GM12873 (cell line): ENCODE measurements at regions not wholly inside any gene's neighbourhood (a gene's known extent, or its start where the extent isn't known, plus 50 kb on each side); places are given as distances from the start of the nearest gene placed in this dataset.

Experiments used
- CTCF ChIP-seq: IDR thresholded peaks from 2 replicates; pipeline ENCODE4 v1.5.1; 2012; ENCODE audit warnings: low read depth, mild to moderate bottlenecking, moderate library complexity, low read length, control low read depth; ENCODE audit not compliant: insufficient read depth; ENCODE audit errors: missing control alignments

GRCh38 chr11:134463716-134464115 is 51.7 kb upstream of the B3GAT1 start:
- no peak for TF ChIP-seq CTCF
